ENCODE measurements at regions not wholly inside any gene's neighbourhood (a gene's known extent, or its start where the extent isn't known, plus 50 kb on each side); places are given as distances from the start of the nearest gene placed in this dataset.
"Not testable (repeated sequence)": the region's sequence is repeated elsewhere in the genome, so short reads cannot be mapped to it uniquely, and the experiment has no call there.

DNA sequence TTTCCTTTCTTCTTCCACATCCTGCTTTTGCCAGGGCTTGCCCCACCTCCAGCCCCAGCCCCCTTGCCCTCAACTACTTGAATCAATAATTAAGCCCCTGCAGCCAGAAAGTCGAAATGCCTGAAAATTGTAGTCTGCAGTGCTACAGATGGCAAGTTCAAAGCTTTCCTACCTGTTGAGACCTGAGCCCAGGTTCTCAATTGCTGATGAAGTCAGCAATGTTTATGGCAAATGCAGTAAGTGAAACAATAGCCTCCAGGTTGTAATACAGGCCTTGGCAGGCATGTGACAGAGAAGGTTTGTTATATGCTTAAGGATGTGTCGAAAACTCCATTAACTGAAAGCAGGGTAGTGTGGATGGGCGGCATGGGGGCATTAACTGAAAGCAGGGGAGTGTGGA, 181.1 kb upstream of the SESN3 start:
- DNase-seq, result no peak
- intact Hi-C loops (cut with micrococcal nuclease), result no loop called here
- no peak for TF ChIP-seq BHLHE40 (IDR thresholded peaks at IDR 0.05; ENCODE audit: low read depth, low read length)
- TF ChIP-seq RCOR1 (IDR thresholded peaks at IDR 0.05; ENCODE audit: insufficient replicate concordance, low read length), result no peak
- no peak for TF ChIP-seq SMC3 (IDR thresholded peaks at IDR 0.05; ENCODE audit: low read depth, low read length)
- no peak for TF ChIP-seq MAFK (IDR thresholded peaks at IDR 0.05; ENCODE audit: low read depth, low read length)
- no peak for TF ChIP-seq CHD1 (IDR thresholded peaks at IDR 0.05; ENCODE audit: low read depth, low read length)
- no peak for TF ChIP-seq RAD21 (IDR thresholded peaks at IDR 0.05; ENCODE audit: low read length)
- TF ChIP-seq NFE2L2 (IDR thresholded peaks at IDR 0.05; ENCODE audit: low read depth, low read length), result no peak
- Histone ChIP-seq H4K8ac (ENCODE audit: low read depth in 2 of 2, low read length in 2 of 2) (no peak overlapping the region), H3K9me3 (ENCODE audit: control insufficient read depth, insufficient read depth, low read length) (no peaks in the 10 kb centered on the region), H2BK5ac (ENCODE audit: low read depth, low read length, poor library complexity, severe bottlenecking) (no peak overlapping the region), H3K4me2 (ENCODE audit: low read depth, low read length) (no peak overlapping the region), H3K79me1 (ENCODE audit: low read depth in 1 of 2, low read length in 2 of 2) (no peaks in the 10 kb centered on the region), H3K23ac (ENCODE audit: low read depth, low read length) (no peak overlapping the region), H3K36me3 (ENCODE audit: control insufficient read depth, insufficient read depth, low read length) (no peaks in the 10 kb centered on the region), H3K27me3 (ENCODE audit: control insufficient read depth, insufficient read depth, low read length) (no peaks in the 10 kb centered on the region), H2AFZ (replicated peaks; ENCODE audit: low read length, poor library complexity) (no peak overlapping the region), H3K4ac (ENCODE audit: low read depth, low read length) (no peak overlapping the region), H3K56ac (ENCODE audit: extremely low read depth, insufficient read depth, low read length) (no peak overlapping the region), H3K27ac (ENCODE audit: insufficient read depth, low read length) (no peak overlapping the region), H4K91ac (ENCODE audit: insufficient read depth, low read depth, low read length) (no peak overlapping the region), H2AK9ac (replicated peaks; ENCODE audit: low read depth, low read length, poor library complexity) (no peak overlapping the region), H3K4me1 (ENCODE audit: control insufficient read depth, insufficient read depth, low read length) (no peaks in the 10 kb centered on the region), H2BK120ac (ENCODE audit: low read depth, low read length) (no peak overlapping the region), H3K14ac (replicated peaks; ENCODE audit: low read depth, low read length) (no peak overlapping the region), H3K4me3 (ENCODE audit: insufficient read depth, low read depth, low read length) (no peak overlapping the region), H2BK15ac (ENCODE audit: low read depth, low read length) (no peak overlapping the region), H2BK20ac (ENCODE audit: low read depth, low read length) (no peak overlapping the region), H3K18ac (ENCODE audit: low read depth, low read length) (no peak overlapping the region), H2AK5ac (ENCODE audit: low read depth, low read length) (no peak overlapping the region), H3K9me1 (ENCODE audit: insufficient read depth, low read length) (no peaks in the 10 kb centered on the region), H4K5ac (ENCODE audit: low read depth, low read length) (no peak overlapping the region), H3K9ac (ENCODE audit: low read depth, low read length) (no peak overlapping the region), H4K20me1 (ENCODE audit: insufficient read depth, low read length) (no peaks in the 10 kb centered on the region)
- no CpG with 5 or more reads among the region's 3 CpGs for WGBS, 2 experiments (ENCODE audit: extremely low coverage in 2 of 2, insufficient read length in 1 of 2)
- POLR2A ChIA-PET (ENCODE audit: unreplicated experiment), result no interaction called here
- BruUV-seq (replicated peaks), result no TSS peak
- in situ Hi-C loops (cut with MboI; ENCODE audit: low sequenced_read_pairs), result no loop called here
- CTCF ChIA-PET, result no interaction called here
- dilution Hi-C loops (cut with HindIII; ENCODE audit: low sequenced_read_pairs, unreplicated experiment), result no loop called here
- no peak for ATAC-seq (ENCODE audit: low read depth)

DNA sequence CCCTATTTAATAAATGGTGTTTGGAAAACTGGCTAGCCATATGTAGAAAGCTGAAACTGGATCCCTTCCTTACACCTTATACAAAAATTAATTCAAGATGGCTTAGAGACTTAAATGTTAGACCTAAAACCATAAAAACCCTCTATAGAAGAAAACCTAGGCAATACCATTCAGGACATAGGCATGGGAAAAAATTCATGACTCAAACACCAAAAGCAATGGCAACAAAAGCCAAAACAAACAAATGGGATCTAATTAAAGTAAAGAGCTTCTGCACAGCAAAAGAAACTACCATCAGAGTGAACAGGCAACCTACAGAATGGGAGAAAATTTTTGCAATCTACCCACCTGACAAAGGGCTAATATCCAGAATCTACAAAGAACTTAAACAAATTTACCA, 179.7 kb upstream of the SESN3 start:
- dilution Hi-C loops (cut with HindIII; ENCODE audit: low sequenced_read_pairs, unreplicated experiment), result not testable (repeated sequence)

More for the DNA sequence above, 179.7 kb upstream of the SESN3 start:
- ATAC-seq (ENCODE audit: low read depth); H3K4me3 ChIP-seq (ENCODE audit: insufficient read depth, low read depth, low read length); in situ Hi-C loops (cut with MboI; ENCODE audit: low sequenced_read_pairs); H3K4me2 ChIP-seq (ENCODE audit: low read depth, low read length); H2AK9ac ChIP-seq (replicated peaks; ENCODE audit: low read depth, low read length, poor library complexity); H2BK20ac ChIP-seq (ENCODE audit: low read depth, low read length); BruUV-seq (replicated peaks); H3K23ac ChIP-seq (ENCODE audit: low read depth, low read length); H2BK120ac ChIP-seq (ENCODE audit: low read depth, low read length); POLR2A ChIA-PET (ENCODE audit: unreplicated experiment); H3K79me1 ChIP-seq (ENCODE audit: low read depth in 1 of 2, low read length in 2 of 2); H4K20me1 ChIP-seq (ENCODE audit: insufficient read depth, low read length); H2BK5ac ChIP-seq (ENCODE audit: low read depth, low read length, poor library complexity, severe bottlenecking); intact Hi-C loops (cut with micrococcal nuclease); H2AFZ ChIP-seq (replicated peaks; ENCODE audit: low read length, poor library complexity); H4K8ac ChIP-seq (ENCODE audit: low read depth in 2 of 2, low read length in 2 of 2); H3K27me3 ChIP-seq (ENCODE audit: control insufficient read depth, insufficient read depth, low read length); H3K9me1 ChIP-seq (ENCODE audit: insufficient read depth, low read length); H3K9ac ChIP-seq (ENCODE audit: low read depth, low read length); H3K4ac ChIP-seq (ENCODE audit: low read depth, low read length); H3K18ac ChIP-seq (ENCODE audit: low read depth, low read length); H3K36me3 ChIP-seq (ENCODE audit: control insufficient read depth, insufficient read depth, low read length); H2BK15ac ChIP-seq (ENCODE audit: low read depth, low read length); H4K5ac ChIP-seq (ENCODE audit: low read depth, low read length); H3K56ac ChIP-seq (ENCODE audit: extremely low read depth, insufficient read depth, low read length); H3K4me1 ChIP-seq (ENCODE audit: control insufficient read depth, insufficient read depth, low read length); H3K9me3 ChIP-seq (ENCODE audit: control insufficient read depth, insufficient read depth, low read length); CTCF ChIA-PET; DNase-seq; H4K91ac ChIP-seq (ENCODE audit: insufficient read depth, low read depth, low read length); H3K14ac ChIP-seq (replicated peaks; ENCODE audit: low read depth, low read length); H2AK5ac ChIP-seq (ENCODE audit: low read depth, low read length); H3K27ac ChIP-seq (ENCODE audit: insufficient read depth, low read length): not testable (repeated sequence)

All from IMR-90 (cell line).